ENCODE measurements at regions not wholly inside any gene's neighbourhood (a gene's known extent, or its start where the extent isn't known, plus 50 kb on each side); places are given as distances from the start of the nearest gene placed in this dataset.

DNA sequence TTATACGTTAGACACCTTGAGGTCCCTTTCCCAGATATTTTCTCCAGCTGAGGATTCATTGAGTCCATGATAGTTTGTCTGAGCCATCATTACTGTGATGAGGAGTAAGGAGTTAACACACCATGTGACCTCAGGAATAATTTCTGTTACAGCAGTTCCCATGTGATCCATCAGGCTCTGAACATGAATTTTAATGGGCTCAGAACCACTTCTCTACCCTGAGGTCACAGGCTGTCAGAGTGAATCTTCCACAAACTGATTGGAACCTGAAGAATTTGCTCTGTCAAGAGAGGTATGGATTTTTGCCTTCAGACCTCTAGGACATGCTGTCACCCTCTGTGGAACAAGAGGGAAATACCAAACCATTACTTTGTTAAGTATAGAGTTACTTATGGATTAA is 81.0 kb downstream of the NTMT2 start:
- TF ChIP-seq, protein P1, sequence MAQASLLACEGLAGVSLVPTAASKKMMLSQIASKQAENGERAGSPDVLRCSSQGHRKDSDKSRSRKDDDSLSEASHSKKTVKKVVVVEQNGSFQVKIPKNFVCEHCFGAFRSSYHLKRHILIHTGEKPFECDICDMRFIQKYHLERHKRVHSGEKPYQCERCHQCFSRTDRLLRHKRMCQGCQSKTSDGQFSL (CRISPR knock-in tag; IDR thresholded peaks at IDR 0.05) = no peak
- TF ChIP-seq, protein P1 (tag; IDR thresholded peaks at IDR 0.05) = no peak
- TF ChIP-seq RFX5 (IDR thresholded peaks at IDR 0.05; ENCODE audit: low read depth, low read length) = no peak
- no peak for TF ChIP-seq HDAC1 (IDR thresholded peaks at IDR 0.05)
- no peak for TF ChIP-seq SIN3A (IDR thresholded peaks at IDR 0.05; ENCODE audit: borderline replicate concordance in 2 of 2, control insufficient read depth in 1 of 2, low read depth in 2 of 2, low read length in 2 of 2)
- TF ChIP-seq, protein P2, sequence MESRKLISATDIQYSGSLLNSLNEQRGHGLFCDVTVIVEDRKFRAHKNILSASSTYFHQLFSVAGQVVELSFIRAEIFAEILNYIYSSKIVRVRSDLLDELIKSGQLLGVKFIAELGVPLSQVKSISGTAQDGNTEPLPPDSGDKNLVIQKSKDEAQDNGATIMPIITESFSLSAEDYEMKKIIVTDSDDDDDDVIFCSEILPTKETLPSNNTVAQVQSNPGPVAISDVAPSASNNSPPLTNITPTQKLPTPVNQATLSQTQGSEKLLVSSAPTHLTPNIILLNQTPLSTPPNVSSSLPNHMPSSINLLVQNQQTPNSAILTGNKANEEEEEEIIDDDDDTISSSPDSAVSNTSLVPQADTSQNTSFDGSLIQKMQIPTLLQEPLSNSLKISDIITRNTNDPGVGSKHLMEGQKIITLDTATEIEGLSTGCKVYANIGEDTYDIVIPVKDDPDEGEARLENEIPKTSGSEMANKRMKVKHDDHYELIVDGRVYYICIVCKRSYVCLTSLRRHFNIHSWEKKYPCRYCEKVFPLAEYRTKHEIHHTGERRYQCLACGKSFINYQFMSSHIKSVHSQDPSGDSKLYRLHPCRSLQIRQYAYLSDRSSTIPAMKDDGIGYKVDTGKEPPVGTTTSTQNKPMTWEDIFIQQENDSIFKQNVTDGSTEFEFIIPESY (CRISPR knock-in tag; IDR thresholded peaks at IDR 0.05) = no peak
- TF ChIP-seq, protein P3, sequence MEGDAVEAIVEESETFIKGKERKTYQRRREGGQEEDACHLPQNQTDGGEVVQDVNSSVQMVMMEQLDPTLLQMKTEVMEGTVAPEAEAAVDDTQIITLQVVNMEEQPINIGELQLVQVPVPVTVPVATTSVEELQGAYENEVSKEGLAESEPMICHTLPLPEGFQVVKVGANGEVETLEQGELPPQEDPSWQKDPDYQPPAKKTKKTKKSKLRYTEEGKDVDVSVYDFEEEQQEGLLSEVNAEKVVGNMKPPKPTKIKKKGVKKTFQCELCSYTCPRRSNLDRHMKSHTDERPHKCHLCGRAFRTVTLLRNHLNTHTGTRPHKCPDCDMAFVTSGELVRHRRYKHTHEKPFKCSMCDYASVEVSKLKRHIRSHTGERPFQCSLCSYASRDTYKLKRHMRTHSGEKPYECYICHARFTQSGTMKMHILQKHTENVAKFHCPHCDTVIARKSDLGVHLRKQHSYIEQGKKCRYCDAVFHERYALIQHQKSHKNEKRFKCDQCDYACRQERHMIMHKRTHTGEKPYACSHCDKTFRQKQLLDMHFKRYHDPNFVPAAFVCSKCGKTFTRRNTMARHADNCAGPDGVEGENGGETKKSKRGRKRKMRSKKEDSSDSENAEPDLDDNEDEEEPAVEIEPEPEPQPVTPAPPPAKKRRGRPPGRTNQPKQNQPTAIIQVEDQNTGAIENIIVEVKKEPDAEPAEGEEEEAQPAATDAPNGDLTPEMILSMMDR (IDR thresholded peaks at IDR 0.05 in 2 of 3, conservative IDR thresholded peaks at IDR 0.05 in 1 of 3; ENCODE audit: insufficient read depth in 2 of 3, low read depth in 1 of 3, low read length in 3 of 3) = no peak
- no peak for TF ChIP-seq ARID1B (IDR thresholded peaks at IDR 0.05)
- TF ChIP-seq POLR2AphosphoS2 (IDR thresholded peaks at IDR 0.05; ENCODE audit: low read length) = no peak
